ENCODE measurements at regions not wholly inside any gene's neighbourhood (a gene's known extent, or its start where the extent isn't known, plus 50 kb on each side); places are given as distances from the start of the nearest gene placed in this dataset.

DNA sequence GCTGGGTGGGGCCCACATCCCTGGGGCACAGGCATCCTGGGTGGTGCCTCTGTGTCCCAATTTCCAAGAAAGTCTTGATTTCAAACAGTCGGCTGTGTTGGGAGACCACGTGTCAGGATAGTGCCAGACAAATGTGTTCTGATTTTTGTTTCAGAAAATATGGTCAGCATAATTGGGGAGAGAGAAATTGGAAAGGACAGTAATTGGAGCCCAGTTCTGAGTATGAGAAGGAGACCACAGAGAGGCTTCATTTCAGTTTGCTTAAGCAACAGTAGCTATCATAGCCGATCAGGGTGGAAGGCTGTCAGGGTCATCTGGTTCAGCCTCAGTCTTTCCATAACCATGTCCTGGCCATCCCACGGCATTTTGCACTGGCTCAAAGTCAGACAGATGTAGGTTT lies 220.7 kb downstream of the CDC5L start:
- Histone ChIP-seq H3K4me1 (ENCODE audit: insufficient read depth, low read length, poor library complexity, severe bottlenecking) (no peaks in the 10 kb centered on the region), H3K9me2 (replicated peaks; ENCODE audit: low read depth, low read length) (no peaks in the 10 kb centered on the region), H3K9ac (ENCODE audit: low read depth, low read length, poor library complexity, severe bottlenecking) (no peak overlapping the region), H3K27me3 (ENCODE audit: insufficient read depth, low read length, poor library complexity, severe bottlenecking) (no peaks in the 10 kb centered on the region), H4K20me1 (ENCODE audit: insufficient read depth, low read length, poor library complexity, severe bottlenecking) (no peaks in the 10 kb centered on the region), H3K9me3 (ENCODE audit: insufficient read depth, low read depth, low read length) (no peaks in the 10 kb centered on the region), H3K4me2 (ENCODE audit: low read depth, low read length, poor library complexity, severe bottlenecking) (no peak overlapping the region), H2AFZ (ENCODE audit: low read length) (no peak overlapping the region), H3F3A (ENCODE audit: low read depth) (no peaks in the 10 kb centered on the region), H3K36me3 (ENCODE audit: insufficient read depth, low read length) (no peaks in the 10 kb centered on the region), H3K79me2 (ENCODE audit: insufficient read depth, low read length) (no peaks in the 10 kb centered on the region), H3K4me3 (ENCODE audit: low read length, poor library complexity, severe bottlenecking) (no peak overlapping the region)
- TF ChIP-seq, protein P1, sequence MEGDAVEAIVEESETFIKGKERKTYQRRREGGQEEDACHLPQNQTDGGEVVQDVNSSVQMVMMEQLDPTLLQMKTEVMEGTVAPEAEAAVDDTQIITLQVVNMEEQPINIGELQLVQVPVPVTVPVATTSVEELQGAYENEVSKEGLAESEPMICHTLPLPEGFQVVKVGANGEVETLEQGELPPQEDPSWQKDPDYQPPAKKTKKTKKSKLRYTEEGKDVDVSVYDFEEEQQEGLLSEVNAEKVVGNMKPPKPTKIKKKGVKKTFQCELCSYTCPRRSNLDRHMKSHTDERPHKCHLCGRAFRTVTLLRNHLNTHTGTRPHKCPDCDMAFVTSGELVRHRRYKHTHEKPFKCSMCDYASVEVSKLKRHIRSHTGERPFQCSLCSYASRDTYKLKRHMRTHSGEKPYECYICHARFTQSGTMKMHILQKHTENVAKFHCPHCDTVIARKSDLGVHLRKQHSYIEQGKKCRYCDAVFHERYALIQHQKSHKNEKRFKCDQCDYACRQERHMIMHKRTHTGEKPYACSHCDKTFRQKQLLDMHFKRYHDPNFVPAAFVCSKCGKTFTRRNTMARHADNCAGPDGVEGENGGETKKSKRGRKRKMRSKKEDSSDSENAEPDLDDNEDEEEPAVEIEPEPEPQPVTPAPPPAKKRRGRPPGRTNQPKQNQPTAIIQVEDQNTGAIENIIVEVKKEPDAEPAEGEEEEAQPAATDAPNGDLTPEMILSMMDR (conservative IDR thresholded peaks at IDR 0.05; ENCODE audit: low read length) = no peak
- no peak for TF ChIP-seq EZH2phosphoT487 (IDR thresholded peaks at IDR 0.05; ENCODE audit: borderline replicate concordance)

DNA sequence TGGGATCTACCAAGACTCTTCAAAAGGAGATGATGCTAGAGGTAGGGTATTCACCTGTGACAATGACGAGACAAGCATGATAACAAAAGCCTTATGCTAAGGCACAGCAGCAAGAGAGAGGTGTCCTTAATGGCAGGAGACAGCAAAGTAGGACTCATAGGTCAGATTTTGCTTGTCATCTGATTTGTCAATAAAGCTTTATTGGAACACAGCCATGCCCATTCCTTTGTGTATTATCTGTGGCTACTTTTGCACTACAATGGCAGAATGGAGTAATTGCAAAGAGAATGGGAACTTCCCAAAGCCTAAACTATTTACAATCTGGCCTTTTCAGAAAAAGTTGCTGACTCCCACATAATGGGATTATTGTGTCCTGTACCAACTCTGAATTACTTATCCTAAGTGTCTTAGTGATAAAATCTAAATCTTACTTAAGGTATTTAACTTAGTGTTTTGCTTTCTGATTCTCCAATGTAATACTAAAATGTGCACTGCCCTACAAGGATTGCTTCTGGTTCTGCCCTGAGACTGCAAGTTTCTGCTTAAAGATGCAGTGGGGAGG lies 221.6 kb downstream of the CDC5L start:
- H3K4me2 ChIP-seq (ENCODE audit: low read depth, low read length, poor library complexity, severe bottlenecking) = no peak overlapping the region
- TF ChIP-seq EZH2phosphoT487 (IDR thresholded peaks at IDR 0.05; ENCODE audit: borderline replicate concordance) = no peak
- TF ChIP-seq, protein P1 (conservative IDR thresholded peaks at IDR 0.05; ENCODE audit: low read length) = no peak
- H4K20me1 ChIP-seq (ENCODE audit: insufficient read depth, low read length, poor library complexity, severe bottlenecking) = no peaks in the 10 kb centered on the region
- no peaks in the 10 kb centered on the region for H3K36me3 ChIP-seq (ENCODE audit: insufficient read depth, low read length)
- H3K4me1 ChIP-seq (ENCODE audit: insufficient read depth, low read length, poor library complexity, severe bottlenecking) = no peaks in the 10 kb centered on the region
- H3K9ac ChIP-seq (ENCODE audit: low read depth, low read length, poor library complexity, severe bottlenecking) = no peak overlapping the region
- no peak overlapping the region for H2AFZ ChIP-seq (ENCODE audit: low read length)
- H3K9me3 ChIP-seq (ENCODE audit: insufficient read depth, low read depth, low read length) = no peaks in the 10 kb centered on the region
- no peaks in the 10 kb centered on the region for H3F3A ChIP-seq (ENCODE audit: low read depth)
- no peaks in the 10 kb centered on the region for H3K9me2 ChIP-seq (replicated peaks; ENCODE audit: low read depth, low read length)
- H3K27me3 ChIP-seq (ENCODE audit: insufficient read depth, low read length, poor library complexity, severe bottlenecking) = no peaks in the 10 kb centered on the region
- no peaks in the 10 kb centered on the region for H3K79me2 ChIP-seq (ENCODE audit: insufficient read depth, low read length)
- H3K4me3 ChIP-seq (ENCODE audit: low read length, poor library complexity, severe bottlenecking) = no peak overlapping the region

DNA sequence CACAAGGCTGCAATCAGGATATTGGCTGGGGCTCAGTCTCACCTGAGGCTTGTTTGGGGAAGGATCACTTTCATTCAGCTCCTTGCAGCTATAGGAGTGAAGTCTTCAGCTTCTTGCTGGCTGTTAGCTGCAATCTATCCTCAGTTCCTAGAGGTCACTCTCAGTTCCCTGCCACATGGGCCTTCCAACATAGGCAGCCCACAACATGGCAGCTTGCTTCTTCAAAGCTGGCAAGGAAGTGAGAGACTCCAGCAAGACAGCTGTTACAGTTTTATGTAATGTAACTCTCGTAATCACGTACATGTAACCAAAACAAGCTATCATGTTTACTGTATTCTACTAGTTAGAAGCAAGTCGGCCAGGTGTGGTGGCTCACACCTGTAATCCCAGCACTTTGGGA lies 226.9 kb downstream of the CDC5L start:
- H3K27me3 ChIP-seq (ENCODE audit: insufficient read depth, low read length, poor library complexity, severe bottlenecking) = no peaks in the 10 kb centered on the region
- no peaks in the 10 kb centered on the region for H3K9me3 ChIP-seq (ENCODE audit: insufficient read depth, low read depth, low read length)
- no peaks in the 10 kb centered on the region for H4K20me1 ChIP-seq (ENCODE audit: insufficient read depth, low read length, poor library complexity, severe bottlenecking)
- TF ChIP-seq, protein P1 (conservative IDR thresholded peaks at IDR 0.05; ENCODE audit: low read length) = no peak
- TF ChIP-seq EZH2phosphoT487 (IDR thresholded peaks at IDR 0.05; ENCODE audit: borderline replicate concordance) = no peak
- no peaks in the 10 kb centered on the region for H3K4me1 ChIP-seq (ENCODE audit: insufficient read depth, low read length, poor library complexity, severe bottlenecking)
- no peaks in the 10 kb centered on the region for H3K79me2 ChIP-seq (ENCODE audit: insufficient read depth, low read length)
- no peak overlapping the region for H2AFZ ChIP-seq (ENCODE audit: low read length)
- H3F3A ChIP-seq (ENCODE audit: low read depth) = no peaks in the 10 kb centered on the region
- H3K36me3 ChIP-seq (ENCODE audit: insufficient read depth, low read length) = no peaks in the 10 kb centered on the region
- no peak overlapping the region for H3K9ac ChIP-seq (ENCODE audit: low read depth, low read length, poor library complexity, severe bottlenecking)
- H3K4me2 ChIP-seq (ENCODE audit: low read depth, low read length, poor library complexity, severe bottlenecking) = no peak overlapping the region
- no peak overlapping the region for H3K4me3 ChIP-seq (ENCODE audit: low read length, poor library complexity, severe bottlenecking)
- no peaks in the 10 kb centered on the region for H3K9me2 ChIP-seq (replicated peaks; ENCODE audit: low read depth, low read length)

Measured in Loucy (cell line).